PC-3 (cell line): ENCODE measurements at regions not wholly inside any gene's neighbourhood (a gene's known extent, or its start where the extent isn't known, plus 50 kb on each side); places are given as distances from the start of the nearest gene placed in this dataset.
"Not testable (repeated sequence)": the region's sequence is repeated elsewhere in the genome, so short reads cannot be mapped to it uniquely, and the experiment has no call there.

Experiments used
- ATAC-seq: fragments of 200-7000 bp; cut with Tn5 transposase; 2 replicates; pipeline ENCODE4 v1.9.1; 2020; ENCODE audit warnings: mild to moderate bottlenecking, moderate library complexity
- BruUV-seq: library from RNA; stranded (reverse); fragments of 400-500 nt; replicated peaks from 2 replicates; lab custom pipeline; 2021; lab: Mats Ljungman, UMichigan
- CTCF ChIA-PET: fragments of 300-600 bp; sonication (Branson Sonifier 250); formaldehyde crosslinking; loops from one replicate; lab custom pipeline; 2022; ENCODE audit warnings: antibody characterized with exemption; lab: Charles Lee
- POLR2A ChIA-PET: fragments of 300-600 bp; sonication (Branson Sonifier 250); formaldehyde crosslinking; loops from one replicate; lab custom pipeline; 2022; ENCODE audit warnings: antibody characterized with exemption; ENCODE audit not compliant: unreplicated experiment; lab: Charles Lee
- DNase-seq: peaks from one replicate; pipeline ENCODE4 v3.0.0-alpha.2; 2015
- H2AFZ ChIP-seq: fragments of 300-600 bp; sonication (generic); 2 replicates; pipeline ENCODE4 v1.6.0; 2016; ENCODE audit warnings: antibody characterized with exemption, low read length
- H3F3A ChIP-seq: fragments of 300-600 bp; sonication (generic); one replicate; pipeline ENCODE4 v1.6.0; 2017; ENCODE audit warnings: antibody characterized with exemption, low read length, control low read depth, mild to moderate bottlenecking; ENCODE audit not compliant: unreplicated experiment
- H3K27ac ChIP-seq: fragments of 300-600 bp; sonication (generic); 2 replicates; pipeline ENCODE4 v1.5.1; 2016; ENCODE audit warnings: mild to moderate bottlenecking, low read length
- H3K27me3 ChIP-seq: fragments of 300-600 bp; sonication (generic); 2 replicates; pipeline ENCODE4 v1.6.1; 2016; ENCODE audit warnings: low read length, mixed read lengths
- H3K36me3 ChIP-seq: fragments of 300-600 bp; sonication (generic); 2 replicates; pipeline ENCODE4 v1.6.1; 2016; ENCODE audit warnings: low read depth, mixed run types, low read length, mixed read lengths
- H3K4me1 ChIP-seq: fragments of 300-600 bp; sonication (generic); 2 replicates; pipeline ENCODE4 v1.5.1; 2016; ENCODE audit warnings: low read length; ENCODE audit not compliant: insufficient read depth
- H3K4me2 ChIP-seq: fragments of 300-600 bp; sonication (generic); 2 replicates; pipeline ENCODE4 v1.6.0; 2016; ENCODE audit warnings: low read length
- H3K4me3 ChIP-seq: fragments of 300-600 bp; sonication (generic); 2 replicates; pipeline ENCODE4 v1.5.1; 2016; ENCODE audit warnings: mild to moderate bottlenecking, low read length, mixed read lengths
- H3K79me2 ChIP-seq: fragments of 300-600 bp; sonication (generic); 2 replicates; pipeline ENCODE4 v1.6.1; 2017; ENCODE audit warnings: low read length, mixed read lengths
- H3K9ac ChIP-seq: fragments of 300-600 bp; sonication (generic); 2 replicates; pipeline ENCODE4 v1.6.0; 2016; ENCODE audit warnings: mild to moderate bottlenecking, low read length
- H3K9me2 ChIP-seq: fragments of 300-600 bp; sonication (generic); replicated peaks from 2 replicates; pipeline ENCODE4 v1.6.1; 2016; ENCODE audit warnings: mixed run types, low read length, mixed read lengths
- H3K9me3 ChIP-seq: fragments of 300-600 bp; sonication (generic); 2 replicates; pipeline ENCODE4 v1.6.1; 2016; ENCODE audit warnings: low read length, mixed read lengths
- H4K20me1 ChIP-seq: fragments of 300-600 bp; sonication (generic); 2 replicates; pipeline ENCODE4 v1.6.1; 2016; ENCODE audit warnings: low read length, mixed read lengths
- EZH2 ChIP-seq: fragments of 300-600 bp; sonication (generic); IDR thresholded peaks from one replicate; pipeline ENCODE4 v1.6.1; 2017; ENCODE audit warnings: antibody characterized with exemption, mild to moderate bottlenecking, low read length; ENCODE audit not compliant: unreplicated experiment
- EZH2phosphoT487 ChIP-seq: fragments of 300-600 bp; sonication (generic); IDR thresholded peaks from 2 replicates; pipeline ENCODE4 v1.6.1; 2018; ENCODE audit warnings: mild to moderate bottlenecking, antibody characterized with exemption, low read length, borderline replicate concordance
- intact Hi-C: fragments of 100-400 bp; cut with micrococcal nuclease; formaldehyde crosslinking; loops from 2 replicates; pipeline ENCODE4 v1.9.0; 2023
- TF ChIP-seq, protein P1 (sequence below): fragments of 300-600 bp; sonication (generic); conservative IDR thresholded peaks from 2 replicates; pipeline ENCODE4 v1.5.1; 2017; ENCODE audit warnings: antibody characterized with exemption, low read depth, mild to moderate bottlenecking, low read length

GRCh38 chr2:102895376-102895775, 133.5 kb downstream of the TMEM182 start:
- TF ChIP-seq EZH2phosphoT487, result no peak
- TF ChIP-seq EZH2, result no peak
- TF ChIP-seq, protein P1, sequence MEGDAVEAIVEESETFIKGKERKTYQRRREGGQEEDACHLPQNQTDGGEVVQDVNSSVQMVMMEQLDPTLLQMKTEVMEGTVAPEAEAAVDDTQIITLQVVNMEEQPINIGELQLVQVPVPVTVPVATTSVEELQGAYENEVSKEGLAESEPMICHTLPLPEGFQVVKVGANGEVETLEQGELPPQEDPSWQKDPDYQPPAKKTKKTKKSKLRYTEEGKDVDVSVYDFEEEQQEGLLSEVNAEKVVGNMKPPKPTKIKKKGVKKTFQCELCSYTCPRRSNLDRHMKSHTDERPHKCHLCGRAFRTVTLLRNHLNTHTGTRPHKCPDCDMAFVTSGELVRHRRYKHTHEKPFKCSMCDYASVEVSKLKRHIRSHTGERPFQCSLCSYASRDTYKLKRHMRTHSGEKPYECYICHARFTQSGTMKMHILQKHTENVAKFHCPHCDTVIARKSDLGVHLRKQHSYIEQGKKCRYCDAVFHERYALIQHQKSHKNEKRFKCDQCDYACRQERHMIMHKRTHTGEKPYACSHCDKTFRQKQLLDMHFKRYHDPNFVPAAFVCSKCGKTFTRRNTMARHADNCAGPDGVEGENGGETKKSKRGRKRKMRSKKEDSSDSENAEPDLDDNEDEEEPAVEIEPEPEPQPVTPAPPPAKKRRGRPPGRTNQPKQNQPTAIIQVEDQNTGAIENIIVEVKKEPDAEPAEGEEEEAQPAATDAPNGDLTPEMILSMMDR, result no peak
- peaks cover 39% of the 10 kb centered on the region for H3K27me3 ChIP-seq
- H3K79me2 ChIP-seq, result no peaks in the 10 kb centered on the region
- ChIA-PET POLR2A (no interaction called here), CTCF (no interaction called here)
- H3F3A ChIP-seq, result no peaks in the 10 kb centered on the region
- H3K9ac ChIP-seq, result no peak overlapping the region
- H2AFZ ChIP-seq, result no peak overlapping the region
- intact Hi-C loops, result no loop called here
- H3K27ac ChIP-seq, result no peak overlapping the region
- H3K4me3 ChIP-seq, result no peak overlapping the region
- DNase-seq (no peak), ATAC-seq (no peak)
- H3K4me1 ChIP-seq, result no peaks in the 10 kb centered on the region
- BruUV-seq, result no TSS peak
- no peaks in the 10 kb centered on the region for H3K9me3 ChIP-seq
- no peaks in the 10 kb centered on the region for H3K9me2 ChIP-seq
- H4K20me1 ChIP-seq, result no peaks in the 10 kb centered on the region
- no peak overlapping the region for H3K4me2 ChIP-seq
- no peaks in the 10 kb centered on the region for H3K36me3 ChIP-seq

DNA sequence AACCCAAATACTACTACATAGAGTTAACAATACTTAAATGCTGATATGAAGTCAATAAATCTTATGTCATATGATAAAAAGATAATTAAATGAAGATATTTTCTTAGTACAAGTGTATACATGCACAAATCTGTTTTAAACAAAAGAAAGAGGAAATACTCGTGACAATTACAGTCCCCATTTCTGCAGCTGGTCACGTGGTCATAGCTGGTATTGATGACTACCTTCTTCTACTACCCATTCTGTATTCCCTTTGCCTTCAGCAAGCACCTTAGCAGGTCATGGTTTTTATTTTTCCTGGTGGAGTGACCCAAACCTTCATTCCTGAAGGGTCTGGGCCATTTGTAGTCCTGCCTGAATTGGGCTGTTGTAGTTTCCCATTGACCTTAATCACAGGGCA, 147.4 kb downstream of the TMEM182 start:
- H3K36me3 ChIP-seq, intact Hi-C loops, DNase-seq, POLR2A ChIA-PET, H3K9ac ChIP-seq, H4K20me1 ChIP-seq, H2AFZ ChIP-seq, H3K4me1 ChIP-seq, H3F3A ChIP-seq, H3K4me2 ChIP-seq, BruUV-seq, H3K9me3 ChIP-seq, ATAC-seq, H3K79me2 ChIP-seq, H3K4me3 ChIP-seq, H3K27ac ChIP-seq, H3K9me2 ChIP-seq, CTCF ChIA-PET: not testable (repeated sequence)
- H3K27me3 ChIP-seq, result peaks cover 24% of the 10 kb centered on the region

DNA sequence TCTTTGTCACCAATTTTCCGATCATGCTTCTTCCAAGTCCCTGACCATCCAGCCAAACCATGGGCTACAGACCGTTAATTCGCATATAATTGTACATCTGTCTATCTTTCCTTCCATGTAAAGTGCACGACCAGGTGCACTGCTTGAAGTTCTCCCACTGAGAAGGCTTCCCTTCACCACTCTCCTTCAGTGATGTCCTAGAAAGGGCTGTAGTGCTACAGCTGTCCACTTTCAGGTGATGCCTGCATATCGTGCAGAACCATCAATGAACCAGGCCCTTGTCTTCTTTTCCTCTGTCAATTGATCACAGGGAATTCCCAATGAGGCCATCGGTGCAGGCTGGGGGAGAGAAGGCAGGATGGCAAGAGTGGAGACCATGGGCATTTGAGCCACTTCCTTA, 148.9 kb downstream of the TMEM182 start:
- H3K36me3 ChIP-seq, result no peaks in the 10 kb centered on the region
- H3K4me3 ChIP-seq, result no peak overlapping the region
- ATAC-seq (no peak), DNase-seq (no peak)
- no peak overlapping the region for H2AFZ ChIP-seq
- no peak for TF ChIP-seq EZH2
- no peak for TF ChIP-seq EZH2phosphoT487
- TF ChIP-seq, protein P1, result no peak
- H3K27me3 ChIP-seq, result peaks cover 17% of the 10 kb centered on the region
- H3K79me2 ChIP-seq, result no peaks in the 10 kb centered on the region
- H3K4me2 ChIP-seq, result no peak overlapping the region
- no peak overlapping the region for H3K27ac ChIP-seq
- no peaks in the 10 kb centered on the region for H3K9me2 ChIP-seq
- H3F3A ChIP-seq, result no peaks in the 10 kb centered on the region
- no TSS peak for BruUV-seq
- no peaks in the 10 kb centered on the region for H3K4me1 ChIP-seq
- ChIA-PET POLR2A (no interaction called here), CTCF (no interaction called here)
- intact Hi-C loops, result no loop called here
- H4K20me1 ChIP-seq, result no peaks in the 10 kb centered on the region
- H3K9ac ChIP-seq, result no peak overlapping the region
- H3K9me3 ChIP-seq, result no peaks in the 10 kb centered on the region
